ENCODE measurements at regions not wholly inside any gene's neighbourhood (a gene's known extent, or its start where the extent isn't known, plus 50 kb on each side); places are given as distances from the start of the nearest gene placed in this dataset.

DNA sequence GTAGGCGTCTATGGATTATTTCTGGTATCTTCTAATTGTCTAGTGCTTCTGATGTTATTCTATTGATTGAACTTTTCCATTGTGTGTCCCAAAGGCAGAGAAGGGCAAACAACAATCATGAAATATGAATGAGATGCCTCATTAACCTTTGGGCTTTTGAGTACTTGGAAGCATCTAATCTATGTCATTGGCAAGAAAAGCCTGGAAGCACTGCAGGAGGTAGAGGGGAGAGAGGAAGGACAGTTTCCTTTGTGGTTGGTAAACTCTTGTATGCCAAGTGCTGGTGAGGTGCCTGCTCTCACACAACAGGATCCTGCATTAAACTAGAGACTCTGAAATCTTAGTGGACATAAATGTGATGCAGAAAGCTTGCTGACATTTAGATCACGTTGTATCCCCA, 155.2 kb upstream of the TPK1 start:
- H3K27me3 ChIP-seq (replicated peaks in 1 of 4; ENCODE audit: control insufficient read depth in 3 of 4, extremely low read depth in 1 of 4, insufficient read depth in 3 of 4, low read length in 3 of 4) = no peaks in the 10 kb centered on the region
- no peak for DNase-seq (ENCODE audit: low read depth in 1 of 2, low spot score in 2 of 2)
- CTCF ChIA-PET (ENCODE audit: partially characterized antibody) = no interaction called here
- no peak overlapping the region for H4K8ac ChIP-seq (ENCODE audit: extremely low read depth, insufficient read depth, low read length)
- H3K18ac ChIP-seq (ENCODE audit: extremely low read depth, low read length) = no peak overlapping the region
- H4K20me1 ChIP-seq (replicated peaks in 1 of 2; ENCODE audit: control insufficient read depth in 1 of 2, insufficient read depth in 2 of 2, low read length in 2 of 2) = no peaks in the 10 kb centered on the region
- H2BK12ac ChIP-seq (ENCODE audit: low read depth, low read length) = no peak overlapping the region
- H3K9ac ChIP-seq (replicated peaks in 1 of 4; ENCODE audit: extremely low read depth in 1 of 4, low read depth in 3 of 4, low read length in 3 of 4) = no peak overlapping the region
- no peak overlapping the region for H3K27ac ChIP-seq (ENCODE audit: low read depth, low read length)
- H2BK120ac ChIP-seq (replicated peaks; ENCODE audit: low read depth, low read length) = no peak overlapping the region
- H2BK5ac ChIP-seq (ENCODE audit: low read depth, low read length) = no peak overlapping the region
- no peak overlapping the region for H2AK5ac ChIP-seq (ENCODE audit: low read depth, low read length)
- POLR2A ChIA-PET (ENCODE audit: partially characterized antibody) = no interaction called here
- H3K14ac ChIP-seq (ENCODE audit: insufficient read length) = no peak overlapping the region
- 91% methylated on average over 2 of the region's 2 CpGs; no CpG with 5 or more reads in 1 of the 2 experiments for WGBS, 2 experiments (ENCODE audit: extremely low coverage in 1 of 2, insufficient coverage in 1 of 2, insufficient read length in 1 of 2, insufficient replicate concordance in 2 of 2, low coverage in 1 of 2, low lambda C conversion rate in 2 of 2, missing lambda C conversion rate in 1 of 2)
- no peak overlapping the region for H3K4me3 ChIP-seq (ENCODE audit: extremely low read depth in 1 of 4, insufficient read depth in 2 of 4, low read depth in 3 of 4, low read length in 4 of 4)
- no peak overlapping the region for H4K91ac ChIP-seq (replicated peaks; ENCODE audit: insufficient read length, low read length)
- H2AFZ ChIP-seq (ENCODE audit: low read length) = no peak overlapping the region; the same call in 1 of the 2 replicates
- H3K23me2 ChIP-seq (ENCODE audit: low read depth, low read length) = no peaks in the 10 kb centered on the region
- no peak overlapping the region for H4K5ac ChIP-seq (ENCODE audit: insufficient read length, low read depth, low read length)
- H3K4ac ChIP-seq (replicated peaks; ENCODE audit: insufficient read length, low read depth, low read length) = no peak overlapping the region
- H3K36me3 ChIP-seq (ENCODE audit: control insufficient read depth in 2 of 4, insufficient read depth in 4 of 4, low read length in 3 of 4) = no peaks in the 10 kb centered on the region
- no peak overlapping the region for H3K23ac ChIP-seq (ENCODE audit: insufficient read length)
- H3K56ac ChIP-seq (replicated peaks; ENCODE audit: insufficient read length, low read depth, low read length) = no peak overlapping the region
- 0 out of 4 replicates have a peak, but pooled peaks cover 0 to 7% of the 10 kb centered on the region in 2 experiments for H3K9me3 ChIP-seq (ENCODE audit: insufficient read depth in 2 of 2, low read depth in 1 of 2, low read length in 1 of 2)
- no peak for FAIRE-seq
- H2BK20ac ChIP-seq (ENCODE audit: low read length) = no peak overlapping the region
- H3K4me2 ChIP-seq (ENCODE audit: insufficient read depth in 1 of 2, low read depth in 2 of 2, low read length in 2 of 2) = no peak overlapping the region
- H3K4me1 ChIP-seq (replicated peaks in 1 of 4; ENCODE audit: control insufficient read depth in 3 of 4, insufficient read depth in 4 of 4, low read length in 3 of 4) = no peaks in the 10 kb centered on the region
- no peaks in the 10 kb centered on the region for H3K79me1 ChIP-seq (ENCODE audit: low read depth, low read length)
- no peak overlapping the region for H2BK15ac ChIP-seq (ENCODE audit: low read length)
- H3K79me2 ChIP-seq (ENCODE audit: control insufficient read depth in 1 of 2, insufficient read depth in 2 of 2, low read length in 2 of 2) = no peaks in the 10 kb centered on the region
- TF ChIP-seq PHF8 (conservative IDR thresholded peaks at IDR 0.05; ENCODE audit: low read depth, low read length) = no peak
- no peak for TF ChIP-seq MAFK (IDR thresholded peaks at IDR 0.05; ENCODE audit: low read depth, low read length)
- TF ChIP-seq SAP30 (IDR thresholded peaks at IDR 0.05; ENCODE audit: insufficient read depth, insufficient replicate concordance, low read length) = no peak
- TF ChIP-seq TEAD4 (IDR thresholded peaks at IDR 0.05; ENCODE audit: low read depth, low read length) = no peak
- no peak for TF ChIP-seq POLR2A (IDR thresholded peaks at IDR 0.05; ENCODE audit: control extremely low read depth in 1 of 2, low read depth in 2 of 2, low read length in 2 of 2)
- TF ChIP-seq TCF12 (IDR thresholded peaks at IDR 0.05; ENCODE audit: low read depth, low read length) = no peak
- no peak for TF ChIP-seq TBP (IDR thresholded peaks at IDR 0.05; ENCODE audit: low read depth, low read length)
- TF ChIP-seq SP2 (IDR thresholded peaks at IDR 0.05; ENCODE audit: low read length) = no peak
- no peak for TF ChIP-seq BACH1 (IDR thresholded peaks at IDR 0.05; ENCODE audit: low read length)
- TF ChIP-seq HDAC6 (IDR thresholded peaks at IDR 0.05; ENCODE audit: low read depth, low read length) = no peak
- no peak for TF ChIP-seq CBX5 (IDR thresholded peaks at IDR 0.05; ENCODE audit: low read depth, low read length)
- no peak for TF ChIP-seq POLR2AphosphoS5 (IDR thresholded peaks at IDR 0.05; ENCODE audit: low read depth, low read length)
- TF ChIP-seq NRF1 (IDR thresholded peaks at IDR 0.05; ENCODE audit: low read depth, low read length) = no peak
- TF ChIP-seq GABPA (IDR thresholded peaks at IDR 0.05; ENCODE audit: borderline replicate concordance, insufficient read depth, low read length) = no peak
- no peak for TF ChIP-seq ASH2L (IDR thresholded peaks at IDR 0.05; ENCODE audit: low read length)
- TF ChIP-seq SIRT6 (IDR thresholded peaks at IDR 0.05; ENCODE audit: low read length) = no peak
- TF ChIP-seq JUND (IDR thresholded peaks at IDR 0.05; ENCODE audit: low read length) = no peak
- TF ChIP-seq KDM5A (IDR thresholded peaks at IDR 0.05; ENCODE audit: low read length) = no peak
